ENCODE measurements at regions not wholly inside any gene's neighbourhood (a gene's known extent, or its start where the extent isn't known, plus 50 kb on each side); places are given as distances from the start of the nearest gene placed in this dataset.

DNA sequence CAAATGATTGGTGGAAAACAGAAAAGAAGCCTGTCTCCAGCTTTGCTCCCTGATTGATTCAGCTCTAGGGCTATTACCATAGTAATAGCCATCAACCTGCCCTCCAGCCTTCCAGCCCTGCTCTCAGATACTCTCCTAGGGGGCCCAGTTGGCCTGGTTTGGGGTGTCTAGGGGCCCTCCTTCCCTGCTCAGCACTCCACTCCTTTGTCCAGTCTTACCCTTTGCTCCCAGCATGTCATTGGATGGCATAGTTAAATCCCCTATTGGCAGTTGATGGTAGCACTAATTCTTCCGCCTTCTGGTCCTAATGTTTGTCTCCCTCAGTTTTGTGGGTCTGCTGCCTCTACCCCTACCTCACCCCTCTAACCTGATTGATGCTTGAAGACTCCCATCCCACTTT, 175.4 kb upstream of the PELI2 start:
- Histone ChIP-seq H3K9ac (peak overlapping the region in 1 of 11 experiments; percentile 35; a peak in 1 of 22 replicates), H3K4me3 (no peak overlapping the region), H3K4me1 (peaks cover 19 to 73% (median 68%) of the 10 kb centered on the region in 10 experiments), H3K9me3 (replicated peaks in 1 of 11) (peaks cover 19 to 63% (median 45%) of the 10 kb centered on the region in 11 experiments), H3K4me2 (peak overlapping the region in 8 of 11 experiments; percentile 45 to 83 (median 74); a peak in 15 of 22 replicates), H3K36me3 (peaks cover 0 to 3% (median 0%) of the 10 kb centered on the region in 11 experiments; a peak in 2 of 22 replicates), H3K27ac (peak overlapping the region in 5 of 11 experiments; percentile 16 to 84 (median 72); a peak in 8 of 22 replicates), H3K27me3 (no peaks in the 10 kb centered on the region), H4K20me1 (no peaks in the 10 kb centered on the region)
- TF ChIP-seq Cebpa-rat (IDR thresholded peaks at IDR 0.05) = no peak

DNA sequence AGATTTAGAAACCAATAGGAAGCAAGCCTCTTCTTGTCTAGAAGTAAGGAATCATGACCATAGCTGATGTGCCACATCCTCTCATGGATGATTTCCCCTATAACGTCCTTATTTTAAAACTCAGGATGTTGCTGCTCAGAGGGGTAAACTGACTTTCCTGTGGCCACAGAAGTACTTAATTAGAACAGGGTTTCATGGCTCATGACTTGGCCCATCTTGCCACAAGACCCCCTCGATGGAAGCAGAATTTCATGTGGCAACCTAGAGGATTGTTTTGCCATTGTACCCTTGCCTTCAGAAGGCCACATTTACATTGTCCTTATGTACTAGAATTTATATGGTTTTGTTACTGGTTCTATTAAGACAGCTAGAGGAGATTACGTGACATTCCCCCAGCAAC, 173.5 kb upstream of the PELI2 start:
- peak in 4 of 11 experiments; percentile 25 to 92 (median 41); a peak in 3 of 22 replicates for TF ChIP-seq Cebpa-rat (IDR thresholded peaks at IDR 0.05)
- H3K27ac ChIP-seq = peak overlapping the region in 8 of 11 experiments; percentile 6 to 84 (median 66); a peak in 12 of 22 replicates
- H3K9me3 ChIP-seq (replicated peaks in 1 of 11) = peaks cover 5 to 63% (median 44%) of the 10 kb centered on the region in 11 experiments
- H3K4me3 ChIP-seq = peak overlapping the region in 1 of 10 experiments; percentile 3; a peak in 2 of 20 replicates
- peaks cover 0 to 3% (median 0%) of the 10 kb centered on the region in 11 experiments; a peak in 2 of 22 replicates for H3K36me3 ChIP-seq
- no peaks in the 10 kb centered on the region for H4K20me1 ChIP-seq
- H3K4me2 ChIP-seq = peak overlapping the region; percentile 24 to 83 (median 74); a peak in 21 of 22 replicates
- peaks cover 19 to 83% (median 72%) of the 10 kb centered on the region in 10 experiments for H3K4me1 ChIP-seq
- H3K9ac ChIP-seq = peak overlapping the region in 2 of 11 experiments; percentile 15 to 66; a peak in 3 of 22 replicates
- H3K27me3 ChIP-seq = no peaks in the 10 kb centered on the region

DNA sequence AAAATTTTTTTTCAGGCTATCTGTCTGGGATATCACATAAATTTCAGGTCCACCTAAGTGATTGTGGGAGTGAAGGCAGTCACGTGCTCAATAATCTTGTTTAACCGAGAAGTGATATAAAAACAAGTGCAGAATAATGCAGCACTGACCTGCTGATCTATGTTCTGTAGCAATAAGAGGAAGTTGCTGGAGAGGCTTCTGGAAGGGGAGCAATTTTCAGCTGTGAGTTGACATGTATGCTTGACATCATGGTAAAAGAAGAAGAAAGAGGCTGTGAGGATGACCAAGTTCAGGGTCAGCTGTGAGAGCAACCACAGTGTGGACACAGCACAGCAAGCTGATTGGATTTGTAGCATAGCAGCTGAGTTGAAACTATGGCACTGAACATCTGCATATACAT, 172.0 kb upstream of the PELI2 start:
- H4K20me1 ChIP-seq = no peaks in the 10 kb centered on the region
- H3K27me3 ChIP-seq = no peaks in the 10 kb centered on the region
- H3K4me1 ChIP-seq = peaks cover 19 to 74% (median 62%) of the 10 kb centered on the region in 10 experiments
- H3K36me3 ChIP-seq = peaks cover 0 to under 1% (median 0%) of the 10 kb centered on the region in 11 experiments; a peak in 1 of 22 replicates
- TF ChIP-seq Cebpa-rat (IDR thresholded peaks at IDR 0.05) = no peak
- H3K27ac ChIP-seq = peak overlapping the region in 2 of 11 experiments; percentile 38 to 84; a peak in 4 of 22 replicates
- no peak overlapping the region for H3K9ac ChIP-seq
- H3K9me3 ChIP-seq (replicated peaks in 1 of 11) = peaks cover 0 to 58% (median 38%) of the 10 kb centered on the region in 11 experiments; a peak in 18 of 22 replicates
- peak overlapping the region in 8 of 11 experiments; percentile 14 to 83 (median 74); a peak in 15 of 22 replicates for H3K4me2 ChIP-seq
- H3K4me3 ChIP-seq = no peak overlapping the region

DNA sequence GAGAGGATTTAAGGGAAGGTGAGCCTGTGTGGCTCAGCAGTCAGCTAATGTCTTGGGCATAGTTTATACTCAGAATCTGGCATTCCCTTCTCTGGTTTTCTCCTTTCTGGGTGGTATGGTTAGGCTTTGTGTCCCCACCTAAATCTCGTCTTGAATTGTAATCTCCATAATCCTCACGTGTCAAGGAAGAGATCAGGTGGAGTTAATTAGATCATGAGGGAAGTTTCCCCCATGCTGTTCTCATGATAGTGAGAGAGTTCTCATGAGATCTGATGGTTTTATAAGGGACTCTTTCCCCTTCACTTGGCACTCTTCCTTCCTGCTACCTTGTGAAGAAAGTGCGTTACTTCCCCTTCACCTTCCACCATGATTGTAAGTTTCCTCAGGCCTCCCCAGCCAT, 169.8 kb upstream of the PELI2 start:
- Histone ChIP-seq H4K20me1 (no peaks in the 10 kb centered on the region), H3K27ac (peak overlapping the region in 2 of 11 experiments; percentile 0 to 27; a peak in 1 of 22 replicates), H3K9me3 (replicated peaks in 1 of 11) (peaks cover 0 to 42% (median 35%) of the 10 kb centered on the region in 11 experiments; a peak in 18 of 22 replicates), H3K4me2 (peak overlapping the region in 6 of 11 experiments; percentile 0 to 36 (median 16); a peak in 5 of 22 replicates), H3K27me3 (no peaks in the 10 kb centered on the region), H3K4me1 (peaks cover 19 to 63% (median 54%) of the 10 kb centered on the region in 10 experiments), H3K9ac (no peak overlapping the region), H3K4me3 (no peak overlapping the region), H3K36me3 (no peaks in the 10 kb centered on the region)
- TF ChIP-seq Cebpa-rat (IDR thresholded peaks at IDR 0.05) = no peak

DNA sequence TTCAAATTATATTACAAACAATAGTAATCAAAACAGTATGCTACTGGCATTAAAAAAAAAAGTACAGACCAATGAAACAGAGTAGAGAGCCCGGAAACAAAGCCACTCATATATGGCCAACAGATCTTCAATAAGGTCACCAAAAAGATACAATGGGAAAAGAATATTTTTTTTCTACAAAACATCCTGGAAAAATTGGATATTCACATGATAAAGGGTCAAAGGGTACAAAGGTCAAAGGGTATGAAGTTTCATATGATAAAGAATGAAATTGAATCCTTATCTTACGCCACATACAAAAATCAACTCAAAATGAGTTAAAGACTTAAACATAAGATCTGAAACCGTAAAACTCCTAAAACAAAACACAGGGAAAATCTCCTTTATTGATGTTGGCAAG, 168.5 kb upstream of the PELI2 start:
- Histone ChIP-seq H3K9ac (no peak overlapping the region), H3K27me3 (no peaks in the 10 kb centered on the region), H3K4me1 (peaks cover 17 to 50% (median 41%) of the 10 kb centered on the region in 10 experiments), H3K9me3 (replicated peaks in 1 of 11) (peaks cover 0 to 42% (median 35%) of the 10 kb centered on the region in 11 experiments; a peak in 18 of 22 replicates), H3K36me3 (no peaks in the 10 kb centered on the region), H4K20me1 (no peaks in the 10 kb centered on the region), H3K4me3 (no peak overlapping the region), H3K27ac (no peak overlapping the region), H3K4me2 (no peak overlapping the region)
- no peak for TF ChIP-seq Cebpa-rat (IDR thresholded peaks at IDR 0.05)

DNA sequence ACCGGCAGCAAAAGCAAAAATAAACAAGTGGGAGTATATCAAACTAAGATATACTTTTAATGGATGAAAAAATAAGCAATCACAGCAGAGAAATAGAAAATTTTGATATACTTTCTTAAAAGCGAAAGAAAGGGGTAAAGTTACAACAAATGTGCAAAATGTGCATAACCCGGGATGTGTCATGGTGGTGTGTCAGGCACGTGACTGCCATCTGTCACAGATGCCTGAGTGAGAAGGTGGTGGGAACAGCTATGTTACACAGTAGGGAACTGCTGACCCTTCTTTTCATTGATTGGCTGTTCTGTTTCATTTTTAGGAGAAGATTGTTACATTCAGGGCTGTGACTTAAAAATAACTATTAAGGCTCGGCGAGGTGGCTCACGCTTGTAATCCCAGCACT, 168.1 kb upstream of the PELI2 start:
- Histone ChIP-seq H3K36me3 (no peaks in the 10 kb centered on the region), H4K20me1 (no peaks in the 10 kb centered on the region), H3K4me1 (peaks cover 13 to 46% (median 37%) of the 10 kb centered on the region in 10 experiments), H3K9me3 (replicated peaks in 1 of 11) (peaks cover 0 to 45% (median 35%) of the 10 kb centered on the region in 11 experiments; a peak in 18 of 22 replicates), H3K9ac (no peak overlapping the region), H3K4me3 (no peak overlapping the region), H3K27me3 (no peaks in the 10 kb centered on the region), H3K27ac (no peak overlapping the region), H3K4me2 (no peak overlapping the region)
- TF ChIP-seq Cebpa-rat (IDR thresholded peaks at IDR 0.05) = no peak

DNA sequence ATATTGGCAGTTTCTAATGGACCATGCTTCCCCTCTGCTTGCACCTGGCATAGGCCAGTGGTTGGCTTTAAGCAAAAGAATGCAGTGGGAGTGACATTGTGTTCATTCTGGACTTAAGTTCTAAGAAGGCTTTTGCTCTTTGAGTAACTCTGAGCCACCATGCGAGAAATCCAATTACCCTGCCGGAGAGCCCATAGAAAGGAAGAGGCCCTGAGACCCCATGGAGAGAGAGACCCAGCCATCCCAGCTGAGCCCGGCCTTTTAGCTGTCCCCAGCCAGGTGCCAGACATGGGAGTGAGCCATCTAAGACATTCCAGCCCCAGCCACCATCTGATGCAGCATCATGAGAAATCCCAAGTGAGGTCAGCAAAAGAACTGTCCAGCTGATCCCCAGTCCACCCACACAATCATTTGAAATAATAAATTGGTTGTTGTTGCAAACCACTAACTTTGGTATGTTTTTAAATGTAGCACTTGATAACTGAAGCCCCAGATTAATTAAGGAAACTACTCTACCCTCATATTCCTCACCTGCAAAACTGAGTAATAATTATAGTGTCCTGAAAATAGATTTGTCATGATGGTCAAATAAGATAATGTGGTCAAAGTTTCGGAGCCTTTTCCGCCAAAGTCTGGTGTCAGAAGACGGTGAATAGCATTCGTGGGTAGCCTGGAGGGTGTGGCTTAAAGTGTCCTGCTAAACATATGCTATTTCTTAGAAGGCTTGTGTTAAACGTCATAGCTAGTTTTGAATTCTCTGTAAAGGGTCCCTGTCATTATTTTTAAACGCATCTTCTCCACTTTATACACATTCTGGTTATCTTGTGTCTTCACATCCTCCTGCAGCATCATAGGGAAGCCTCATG, 166.6 kb upstream of the PELI2 start:
- Histone ChIP-seq H3K9me3 (replicated peaks in 1 of 11) (peaks cover 0 to 44% (median 35%) of the 10 kb centered on the region in 11 experiments; a peak in 18 of 22 replicates), H3K4me1 (peaks cover 5 to 32% (median 22%) of the 10 kb centered on the region in 10 experiments; a peak in 17 of 20 replicates), H3K9ac (no peak overlapping the region), H3K27me3 (no peaks in the 10 kb centered on the region), H3K27ac (no peak overlapping the region), H3K36me3 (no peaks in the 10 kb centered on the region), H3K4me2 (peak overlapping the region in 5 of 11 experiments; percentile 12 to 34 (median 24); a peak in 5 of 22 replicates), H3K4me3 (no peak overlapping the region), H4K20me1 (no peaks in the 10 kb centered on the region)
- no peak for TF ChIP-seq Cebpa-rat (IDR thresholded peaks at IDR 0.05)

DNA sequence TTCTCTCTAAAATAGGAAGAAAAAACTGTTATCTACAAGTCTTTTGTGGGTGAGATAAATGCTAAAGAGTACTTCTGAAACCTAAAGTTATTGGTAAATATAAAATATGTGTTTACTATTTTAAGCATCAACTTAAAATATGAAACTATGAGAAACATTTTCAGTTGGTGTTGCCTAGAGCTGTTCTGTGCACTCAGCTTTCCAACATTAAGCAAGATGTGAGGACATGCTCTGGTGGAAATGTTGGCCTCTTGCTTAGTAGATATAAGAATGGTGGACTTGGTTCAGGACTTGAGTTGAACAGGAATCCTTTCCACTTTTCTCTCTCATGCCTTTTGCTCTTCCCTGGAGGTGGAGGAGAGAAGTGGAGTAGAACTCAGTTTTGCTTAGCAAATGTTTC, 164.1 kb upstream of the PELI2 start:
- H4K20me1 ChIP-seq = no peaks in the 10 kb centered on the region
- no peak overlapping the region for H3K27ac ChIP-seq
- peaks cover 0 to 22% (median 15%) of the 10 kb centered on the region in 11 experiments; a peak in 18 of 22 replicates for H3K9me3 ChIP-seq (replicated peaks in 1 of 11)
- no peaks in the 10 kb centered on the region for H3K27me3 ChIP-seq
- H3K4me2 ChIP-seq = peak overlapping the region in 3 of 11 experiments; percentile 6 to 24 (median 7); a peak in 3 of 22 replicates
- no peak for TF ChIP-seq Cebpa-rat (IDR thresholded peaks at IDR 0.05)
- H3K4me1 ChIP-seq = peaks cover 5 to 23% (median 11%) of the 10 kb centered on the region in 10 experiments; a peak in 15 of 20 replicates
- H3K9ac ChIP-seq = no peak overlapping the region
- H3K4me3 ChIP-seq = no peak overlapping the region
- no peaks in the 10 kb centered on the region for H3K36me3 ChIP-seq

DNA sequence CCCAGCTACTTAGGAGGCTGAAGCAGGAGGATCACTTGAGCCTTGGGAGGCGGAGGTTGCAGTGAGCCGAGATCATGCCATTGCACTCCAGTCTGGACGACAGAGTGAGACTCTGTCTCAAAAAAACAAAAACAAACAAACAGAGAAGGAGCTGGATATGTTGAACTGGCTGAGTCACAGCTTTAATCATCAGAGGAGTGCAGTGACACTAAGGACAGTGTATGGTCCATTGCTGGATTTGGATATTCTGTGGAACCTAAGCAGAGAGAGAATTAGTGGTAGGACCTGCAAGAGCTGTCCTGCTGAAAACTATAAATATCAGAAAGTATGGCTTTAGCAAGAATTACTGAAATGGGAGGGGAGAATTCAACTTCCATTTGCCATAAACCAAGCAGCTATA, 163.0 kb upstream of the PELI2 start:
- Histone ChIP-seq H3K9ac (no peak overlapping the region), H3K9me3 (replicated peaks in 1 of 11) (peaks cover 0 to 12% (median 4%) of the 10 kb centered on the region in 11 experiments; a peak in 15 of 22 replicates), H3K4me1 (peaks cover 5 to 27% (median 12%) of the 10 kb centered on the region in 10 experiments; a peak in 15 of 20 replicates), H4K20me1 (no peaks in the 10 kb centered on the region), H3K36me3 (no peaks in the 10 kb centered on the region), H3K4me3 (no peak overlapping the region), H3K27ac (no peak overlapping the region), H3K27me3 (no peaks in the 10 kb centered on the region), H3K4me2 (no peak overlapping the region)
- TF ChIP-seq Cebpa-rat (IDR thresholded peaks at IDR 0.05) = no peak

Measured in BLaER1 treated with 17β-estradiol and CSF1 and Interleukin-3, amounts not matched to agents 10 nM and 100 nM (cell line).